ENCODE measurements at regions not wholly inside any gene's neighbourhood (a gene's known extent, or its start where the extent isn't known, plus 50 kb on each side); places are given as distances from the start of the nearest gene placed in this dataset.
"Not testable (repeated sequence)": the region's sequence is repeated elsewhere in the genome, so short reads cannot be mapped to it uniquely, and the experiment has no call there.

DNA sequence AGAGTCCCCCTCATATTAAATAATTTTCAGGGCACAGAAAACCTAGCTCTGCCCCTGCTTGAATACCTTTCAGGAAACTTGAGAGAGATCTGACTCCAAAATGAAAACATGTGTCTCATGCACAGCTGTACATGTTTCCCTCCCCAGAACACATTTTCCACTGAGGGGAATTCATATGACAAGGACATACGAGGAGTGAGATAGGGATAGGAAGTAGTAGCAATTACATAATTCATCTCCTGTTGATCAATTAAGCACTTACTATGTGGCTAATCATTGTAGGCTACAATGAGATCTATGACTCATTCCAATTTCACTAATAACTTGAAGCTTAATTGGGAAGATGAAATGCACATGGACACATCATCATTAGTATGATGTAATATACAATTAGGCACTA is 302.1 kb downstream of the PCDH11X start:
- in situ Hi-C loops (cut with MboI; ENCODE audit: low pct_unique_long_range_greater_than_20kb, low sequenced_read_pairs); DNase-seq: not testable (repeated sequence)

DNA sequence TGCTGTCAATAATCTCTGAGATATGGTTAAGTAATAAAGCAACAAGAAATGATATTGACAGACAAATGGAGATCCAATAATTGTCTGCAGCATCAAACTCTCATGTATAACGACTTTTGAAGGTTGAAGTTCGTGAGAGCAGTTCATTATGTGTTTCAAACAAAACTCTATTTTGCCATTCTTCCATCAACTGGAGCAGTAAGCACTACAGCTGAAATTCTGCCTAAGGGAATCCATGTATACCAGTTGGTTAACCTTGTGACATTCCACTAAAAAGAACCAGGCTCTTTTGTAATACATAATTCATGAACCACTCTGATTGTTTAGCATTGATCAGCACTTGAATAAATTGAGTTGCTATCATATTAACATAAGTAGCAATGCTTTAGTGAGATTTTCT is 311.6 kb downstream of the PCDH11X start:
- DNase-seq; in situ Hi-C loops (cut with MboI; ENCODE audit: low pct_unique_long_range_greater_than_20kb, low sequenced_read_pairs): not testable (repeated sequence)

DNA sequence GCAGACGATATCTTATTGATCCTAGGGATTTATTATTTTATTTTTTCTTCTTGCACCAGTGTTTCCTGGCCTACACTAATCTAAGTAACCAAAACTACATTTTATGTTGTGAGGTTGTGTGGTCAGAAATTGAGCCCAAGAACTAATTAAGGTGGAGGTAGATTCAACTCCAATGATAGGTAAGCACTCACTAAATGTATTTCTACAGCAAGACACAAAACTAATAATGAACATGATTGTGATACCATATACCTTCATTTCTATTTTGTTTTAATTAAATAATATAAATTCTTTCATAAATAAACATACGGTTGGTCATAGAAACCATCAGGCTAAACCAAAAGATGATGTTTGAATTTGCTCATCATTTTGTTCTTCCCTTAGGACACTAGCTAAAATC is 319.0 kb downstream of the PCDH11X start:
- in situ Hi-C loops (cut with MboI; ENCODE audit: low pct_unique_long_range_greater_than_20kb, low sequenced_read_pairs); DNase-seq: not testable (repeated sequence)

DNA sequence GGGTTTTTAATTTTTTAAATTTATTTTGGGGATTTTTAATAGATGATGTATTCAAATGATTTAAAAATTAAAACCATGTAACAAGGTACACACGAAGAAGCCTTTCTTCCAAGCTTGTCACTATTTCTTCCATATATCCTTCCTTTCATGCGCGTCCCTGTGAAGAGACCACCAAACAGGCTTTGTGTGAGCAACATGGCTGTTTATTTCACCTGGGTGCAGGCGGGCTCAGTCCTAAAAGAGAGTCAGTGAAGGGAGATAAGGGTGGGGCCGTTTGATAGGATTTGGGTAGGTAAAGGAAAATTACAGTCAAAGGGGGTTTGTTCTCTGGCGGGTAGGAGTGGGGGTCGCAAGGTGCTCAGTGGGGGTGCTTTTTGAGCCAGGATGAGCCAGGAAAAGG is 320.9 kb downstream of the PCDH11X start:
- in situ Hi-C loops (cut with MboI; ENCODE audit: low pct_unique_long_range_greater_than_20kb, low sequenced_read_pairs); DNase-seq: not testable (repeated sequence)

DNA sequence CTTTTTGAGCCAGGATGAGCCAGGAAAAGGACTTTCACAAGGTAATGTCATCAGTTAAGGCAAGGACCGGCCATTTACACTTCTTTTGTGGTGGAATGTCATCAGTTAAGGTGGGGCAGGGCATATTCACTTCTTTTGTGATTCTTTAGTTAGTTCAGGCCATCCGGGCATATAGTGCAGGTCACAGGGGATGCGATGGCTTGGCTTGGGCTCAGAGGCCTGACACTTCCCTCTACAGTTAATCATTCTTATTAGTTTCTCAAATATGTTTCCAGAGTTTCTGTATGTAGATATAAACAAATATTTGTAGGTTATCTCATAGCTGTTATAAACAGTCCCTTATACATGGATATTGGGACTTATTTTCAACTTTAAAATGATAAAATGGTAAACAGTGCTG is 326.5 kb downstream of the PCDH11X start:
- in situ Hi-C loops (cut with MboI; ENCODE audit: low pct_unique_long_range_greater_than_20kb, low sequenced_read_pairs); DNase-seq: not testable (repeated sequence)

DNA sequence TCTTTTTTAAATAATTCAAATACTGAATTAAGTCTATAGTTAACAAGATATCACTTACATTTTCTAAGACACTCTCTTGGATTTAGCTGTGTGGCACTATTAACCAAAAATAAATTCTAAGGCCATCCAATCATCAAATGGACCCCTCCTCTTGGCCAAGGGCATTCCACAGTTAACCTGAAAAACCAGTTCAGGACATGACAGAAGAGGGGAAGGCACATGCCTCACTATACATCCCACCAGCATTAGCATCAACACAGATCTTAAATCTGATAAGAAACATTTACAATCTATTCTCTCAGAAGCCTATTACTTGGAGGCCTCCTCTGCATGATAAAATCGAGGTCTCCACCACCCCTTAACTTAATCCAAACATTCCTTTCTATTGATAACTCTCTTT is 327.5 kb downstream of the PCDH11X start:
- in situ Hi-C loops (cut with MboI; ENCODE audit: low pct_unique_long_range_greater_than_20kb, low sequenced_read_pairs): not testable (repeated sequence)

DNA sequence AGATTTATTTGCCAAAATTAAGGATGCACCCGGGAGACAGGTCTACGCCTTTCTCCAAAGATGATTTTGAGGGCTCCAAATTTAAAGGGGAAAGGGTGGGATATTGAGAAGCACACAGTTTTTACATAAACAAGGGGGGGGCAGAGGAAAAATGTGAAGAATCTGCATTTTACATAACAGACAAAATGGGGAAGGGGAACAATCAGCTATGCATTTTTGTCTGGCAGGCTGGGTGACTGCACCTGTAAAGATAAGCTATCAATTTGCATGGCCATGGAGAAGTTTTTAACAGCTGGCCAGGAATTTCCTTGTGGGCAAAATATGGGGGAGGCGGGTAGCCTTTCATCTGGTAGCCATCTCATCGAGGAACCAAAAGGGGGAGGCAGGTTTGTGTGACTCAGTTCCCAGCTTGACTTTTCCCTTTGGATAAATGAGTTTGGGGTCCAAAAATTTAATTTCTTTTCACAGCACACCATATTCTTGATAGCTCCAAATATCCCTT is 331.3 kb downstream of the PCDH11X start:
- in situ Hi-C loops (cut with MboI; ENCODE audit: low pct_unique_long_range_greater_than_20kb, low sequenced_read_pairs); DNase-seq: not testable (repeated sequence)

More for the DNA sequence above, 327.5 kb downstream of the PCDH11X start:
- DNase-seq: not testable (repeated sequence)

DNA sequence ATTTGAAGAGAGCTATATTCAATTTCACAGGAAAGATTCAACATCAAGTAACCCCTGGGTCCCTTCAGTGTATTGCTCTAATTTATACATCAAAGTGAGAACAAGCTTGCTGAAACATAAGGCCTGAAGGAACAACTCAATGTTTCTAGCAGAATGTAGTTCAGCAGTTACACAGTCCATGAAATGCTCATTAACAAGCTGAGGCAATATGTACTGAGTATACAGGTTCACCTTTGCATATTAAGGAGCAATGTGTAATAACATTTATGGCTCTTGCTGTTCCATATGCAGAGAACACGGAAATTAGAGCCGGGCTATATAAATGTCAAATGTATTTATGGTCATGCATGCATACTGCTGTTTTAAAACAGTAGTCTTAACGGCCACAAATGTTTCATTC is 338.5 kb downstream of the PCDH11X start:
- in situ Hi-C loops (cut with MboI; ENCODE audit: low pct_unique_long_range_greater_than_20kb, low sequenced_read_pairs); DNase-seq: not testable (repeated sequence)

DNA sequence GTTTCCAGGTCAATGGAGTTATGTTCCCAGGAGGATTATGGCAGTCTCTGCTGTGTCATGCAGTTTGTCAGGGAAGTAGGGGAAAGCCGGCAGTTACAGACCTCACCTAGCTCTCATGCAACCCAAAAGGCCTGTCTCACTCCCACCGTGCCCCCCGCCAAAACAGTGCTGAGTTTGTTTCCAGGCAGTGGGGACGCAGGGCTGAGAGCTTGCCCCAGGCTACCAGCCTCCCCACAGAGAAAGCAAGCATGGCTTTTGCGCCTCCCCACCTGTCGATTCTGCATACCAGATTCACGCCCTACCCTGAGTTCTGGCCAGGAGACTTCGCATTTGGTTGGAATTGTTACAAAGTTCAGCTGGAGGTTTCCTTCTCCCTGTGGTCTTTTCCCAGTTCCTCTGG is 383.9 kb downstream of the PCDH11X start:
- in situ Hi-C loops (cut with MboI; ENCODE audit: low pct_unique_long_range_greater_than_20kb, low sequenced_read_pairs); DNase-seq: not testable (repeated sequence)

DNA sequence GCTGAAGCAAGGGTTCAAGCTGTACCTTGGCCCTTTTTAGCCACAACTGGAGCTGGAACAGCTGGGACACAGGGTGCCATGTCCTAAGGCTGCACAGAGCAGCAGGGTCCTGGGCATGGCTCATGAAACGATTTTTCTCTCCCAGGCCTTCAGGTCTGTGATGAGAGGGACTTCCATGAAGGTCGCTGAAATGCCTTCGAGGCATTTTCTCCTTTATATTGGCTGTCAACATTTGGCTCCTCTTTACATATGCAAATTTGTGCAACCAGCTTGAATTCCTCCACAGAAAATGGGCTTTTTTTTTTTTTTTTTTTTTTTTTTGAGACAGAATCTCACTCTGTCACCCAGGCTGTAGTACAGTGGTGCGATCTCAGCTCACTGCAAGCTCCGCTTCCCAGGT is 430.8 kb downstream of the PCDH11X start:
- in situ Hi-C loops (cut with MboI; ENCODE audit: low pct_unique_long_range_greater_than_20kb, low sequenced_read_pairs): no loop called here

DNA sequence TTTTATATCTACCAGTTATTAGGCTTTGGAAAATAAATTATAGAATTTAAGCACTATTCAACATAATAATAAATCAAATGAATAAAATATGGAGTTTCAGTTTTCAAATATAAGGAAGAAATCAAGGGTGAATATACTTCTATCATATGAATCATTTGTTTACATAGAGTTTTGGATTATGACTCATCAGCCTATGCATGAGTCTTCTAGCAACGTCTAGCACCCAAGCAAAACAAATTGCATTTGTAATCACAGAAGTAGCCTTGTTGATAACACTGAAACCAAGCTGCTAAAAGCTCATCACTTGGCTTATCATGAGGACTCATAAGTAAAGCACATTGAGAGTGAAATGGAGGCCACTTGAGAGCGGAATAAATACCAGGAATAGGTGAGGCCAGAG is 434.6 kb downstream of the PCDH11X start:
- in situ Hi-C loops (cut with MboI; ENCODE audit: low pct_unique_long_range_greater_than_20kb, low sequenced_read_pairs): no loop called here
- no peak for DNase-seq

More for the DNA sequence above, 430.8 kb downstream of the PCDH11X start:
- DNase-seq: no peak

DNA sequence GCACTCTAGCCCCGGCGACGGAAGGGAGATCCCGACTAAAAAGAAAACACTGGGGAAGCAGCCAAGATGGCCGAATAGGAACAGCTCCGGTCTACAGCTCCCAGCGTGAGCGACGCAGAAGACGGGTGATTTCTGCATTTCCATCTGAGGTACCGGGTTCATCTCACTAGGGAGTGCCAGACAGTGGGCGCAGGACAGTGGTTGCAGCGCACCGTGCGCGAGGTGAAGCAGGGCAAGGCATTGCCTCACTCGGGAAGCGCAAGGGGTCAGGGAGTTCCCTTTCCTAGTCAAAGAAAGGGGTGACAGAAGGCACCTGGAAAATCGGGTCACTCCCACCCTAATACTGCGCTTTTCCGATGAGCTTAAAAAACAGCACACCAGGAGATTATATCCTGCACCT is 435.8 kb downstream of the PCDH11X start:
- DNase-seq; in situ Hi-C loops (cut with MboI; ENCODE audit: low pct_unique_long_range_greater_than_20kb, low sequenced_read_pairs): not testable (repeated sequence)

DNA sequence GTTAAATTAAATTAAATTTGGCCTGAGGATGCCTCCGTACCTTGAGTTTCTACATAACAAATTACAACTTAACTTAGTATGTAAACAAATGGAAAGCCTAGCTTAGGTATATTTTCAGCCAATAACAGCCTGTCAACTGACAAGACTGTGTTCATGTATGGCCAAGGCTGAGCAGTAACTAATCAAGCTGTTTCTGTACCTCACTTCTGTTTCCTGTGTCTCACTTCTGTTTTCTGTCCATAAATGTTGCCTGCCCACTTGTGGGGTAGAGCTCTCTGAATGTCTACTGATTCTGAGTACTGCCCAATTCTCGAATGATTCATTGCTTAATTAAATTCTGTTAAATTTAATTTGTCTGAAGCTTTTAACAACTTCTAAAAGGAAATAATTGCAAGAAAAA is 445.2 kb downstream of the PCDH11X start:
- no peak for DNase-seq
- in situ Hi-C loops (cut with MboI; ENCODE audit: low pct_unique_long_range_greater_than_20kb, low sequenced_read_pairs): no loop called here

DNA sequence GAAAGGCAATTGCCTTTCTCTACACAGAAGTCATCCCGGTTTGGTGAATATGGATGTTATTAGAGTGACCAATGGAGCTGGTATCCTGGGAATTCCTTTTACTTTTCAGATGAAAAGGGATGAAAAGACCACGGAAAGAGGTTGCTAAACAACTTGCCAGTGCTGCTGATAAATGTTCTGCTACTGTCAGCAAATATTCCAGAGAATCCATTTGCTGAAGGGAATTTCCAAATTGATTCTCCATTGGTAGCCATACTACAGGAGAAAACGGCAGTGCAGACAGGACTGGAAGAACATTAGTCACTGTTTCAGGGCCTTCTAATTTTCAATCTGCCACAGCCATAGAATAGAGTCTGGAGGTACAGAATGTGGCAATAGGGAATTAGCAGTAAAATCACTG is 451.5 kb downstream of the PCDH11X start:
- in situ Hi-C loops (cut with MboI; ENCODE audit: low pct_unique_long_range_greater_than_20kb, low sequenced_read_pairs): no loop called here
- DNase-seq: no peak

DNA sequence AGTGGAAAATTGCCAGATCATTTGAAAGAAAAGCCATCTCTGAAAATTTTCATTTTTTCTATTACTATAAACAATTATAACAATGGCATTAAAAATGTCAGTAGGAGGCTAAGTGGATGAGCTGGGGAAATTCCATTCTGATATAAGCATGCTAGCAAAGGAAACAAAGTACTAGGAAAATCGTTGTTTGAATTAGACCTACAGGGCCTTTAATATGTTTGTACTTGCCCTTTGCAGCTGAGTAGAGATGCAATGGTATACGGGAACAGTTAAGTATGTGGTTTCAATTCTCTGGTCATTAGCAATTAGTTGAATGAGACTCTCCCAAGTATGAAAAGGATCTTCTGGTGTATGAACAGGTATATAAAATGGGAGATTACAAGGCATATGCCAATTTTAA is 452.2 kb downstream of the PCDH11X start:
- in situ Hi-C loops (cut with MboI; ENCODE audit: low pct_unique_long_range_greater_than_20kb, low sequenced_read_pairs): no loop called here
- no peak for DNase-seq

DNA sequence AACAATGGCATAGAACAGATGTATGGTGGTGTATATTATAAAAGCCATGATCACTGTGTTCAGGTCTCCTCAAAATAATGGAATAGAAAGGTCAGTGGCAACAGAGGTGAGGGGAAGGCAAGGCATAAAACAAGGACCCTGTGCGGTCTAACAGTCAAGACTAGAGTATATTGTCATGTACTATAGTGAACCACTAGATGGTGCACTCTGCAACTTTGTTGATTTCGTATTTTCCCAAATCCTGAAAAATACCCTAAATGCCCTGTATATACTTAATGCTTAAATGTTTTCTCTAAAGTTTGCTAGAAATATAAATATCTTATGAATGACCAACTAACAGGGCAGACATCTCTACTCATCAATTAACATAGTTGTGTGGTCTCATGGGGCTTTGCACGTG is 453.0 kb downstream of the PCDH11X start:
- in situ Hi-C loops (cut with MboI; ENCODE audit: low pct_unique_long_range_greater_than_20kb, low sequenced_read_pairs): no loop called here
- DNase-seq: peak; percentile 23

DNA sequence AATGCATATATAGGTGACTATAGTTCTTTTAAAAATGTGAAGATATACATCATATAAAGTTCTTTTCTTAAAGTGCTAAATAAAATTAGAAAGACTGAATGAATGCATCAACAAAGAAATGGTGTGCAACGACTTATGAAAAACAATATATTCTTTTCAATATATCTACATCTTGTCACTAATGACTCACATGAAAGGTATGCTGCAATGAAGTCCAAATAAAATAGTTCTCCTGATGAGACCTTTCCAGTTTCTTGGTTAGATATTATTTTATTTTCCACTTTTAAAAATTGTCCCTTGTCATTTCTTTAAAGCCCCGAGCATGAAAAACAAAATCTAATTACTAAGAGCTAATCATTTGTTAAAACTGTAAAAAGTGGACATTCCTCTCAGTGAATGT is 462.1 kb downstream of the PCDH11X start:
- DNase-seq: no peak
- in situ Hi-C loops (cut with MboI; ENCODE audit: low pct_unique_long_range_greater_than_20kb, low sequenced_read_pairs): no loop called here

DNA sequence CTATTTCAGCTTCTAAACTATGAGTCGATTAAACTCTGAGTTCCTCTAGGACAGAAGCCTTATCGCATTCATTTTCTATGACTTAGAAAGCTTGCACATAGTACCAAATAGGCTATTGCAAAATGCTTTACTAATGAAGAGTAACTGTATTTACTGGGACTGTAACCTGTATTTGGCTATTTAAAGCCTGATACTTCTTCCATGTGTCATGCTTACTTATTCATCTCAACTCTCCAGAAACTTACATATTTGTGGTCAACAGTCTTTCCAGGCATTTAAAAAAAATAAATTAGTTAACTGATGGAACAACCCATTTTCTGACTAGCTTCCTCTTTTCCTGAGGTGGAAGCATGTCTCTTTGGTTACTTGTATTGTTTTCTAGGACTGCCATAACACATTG is 467.9 kb downstream of the PCDH11X start:
- in situ Hi-C loops (cut with MboI; ENCODE audit: low pct_unique_long_range_greater_than_20kb, low sequenced_read_pairs): no loop called here

DNA sequence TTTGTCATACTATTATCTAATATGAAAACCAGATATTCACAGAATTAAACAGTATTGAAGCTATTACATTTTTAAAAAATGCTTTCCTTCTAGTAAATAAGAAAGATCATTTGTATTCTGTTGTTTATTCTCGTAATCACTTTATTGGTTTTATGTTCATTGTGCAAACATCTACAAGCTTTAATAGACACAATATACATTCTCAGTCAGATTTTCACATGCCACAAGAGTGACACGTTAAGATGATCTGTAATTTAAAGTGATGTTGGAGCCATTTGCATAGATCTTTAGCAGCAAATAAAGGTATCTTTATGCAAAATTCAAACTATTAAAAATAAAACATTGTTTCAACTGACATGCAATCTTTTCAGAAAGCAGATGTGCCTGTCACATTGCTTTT is 469.9 kb downstream of the PCDH11X start:
- in situ Hi-C loops (cut with MboI; ENCODE audit: low pct_unique_long_range_greater_than_20kb, low sequenced_read_pairs): no loop called here
- DNase-seq: no peak

More for the DNA sequence above, 467.9 kb downstream of the PCDH11X start:
- no peak for DNase-seq

DNA sequence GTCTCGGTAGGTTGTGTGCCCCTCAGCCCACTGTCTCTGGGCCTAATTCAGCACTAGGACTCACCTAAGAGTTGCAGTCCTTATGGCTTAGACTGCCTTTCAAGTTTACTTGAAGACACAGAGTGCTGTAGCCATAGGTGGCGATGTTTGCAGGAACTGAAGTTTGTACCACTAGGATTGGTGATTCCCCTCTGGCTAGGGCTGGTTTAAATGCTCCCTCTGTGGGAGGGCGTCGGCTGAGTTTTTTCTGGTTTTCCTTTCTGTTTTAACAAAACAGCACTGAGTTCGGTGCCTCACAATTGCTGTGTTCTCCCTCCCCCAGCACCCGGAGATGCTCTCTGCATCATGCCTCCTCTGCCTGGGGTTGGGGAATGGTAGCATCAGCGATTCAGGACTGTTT is 480.9 kb downstream of the PCDH11X start:
- in situ Hi-C loops (cut with MboI; ENCODE audit: low pct_unique_long_range_greater_than_20kb, low sequenced_read_pairs): no loop called here
- no peak for DNase-seq

DNA sequence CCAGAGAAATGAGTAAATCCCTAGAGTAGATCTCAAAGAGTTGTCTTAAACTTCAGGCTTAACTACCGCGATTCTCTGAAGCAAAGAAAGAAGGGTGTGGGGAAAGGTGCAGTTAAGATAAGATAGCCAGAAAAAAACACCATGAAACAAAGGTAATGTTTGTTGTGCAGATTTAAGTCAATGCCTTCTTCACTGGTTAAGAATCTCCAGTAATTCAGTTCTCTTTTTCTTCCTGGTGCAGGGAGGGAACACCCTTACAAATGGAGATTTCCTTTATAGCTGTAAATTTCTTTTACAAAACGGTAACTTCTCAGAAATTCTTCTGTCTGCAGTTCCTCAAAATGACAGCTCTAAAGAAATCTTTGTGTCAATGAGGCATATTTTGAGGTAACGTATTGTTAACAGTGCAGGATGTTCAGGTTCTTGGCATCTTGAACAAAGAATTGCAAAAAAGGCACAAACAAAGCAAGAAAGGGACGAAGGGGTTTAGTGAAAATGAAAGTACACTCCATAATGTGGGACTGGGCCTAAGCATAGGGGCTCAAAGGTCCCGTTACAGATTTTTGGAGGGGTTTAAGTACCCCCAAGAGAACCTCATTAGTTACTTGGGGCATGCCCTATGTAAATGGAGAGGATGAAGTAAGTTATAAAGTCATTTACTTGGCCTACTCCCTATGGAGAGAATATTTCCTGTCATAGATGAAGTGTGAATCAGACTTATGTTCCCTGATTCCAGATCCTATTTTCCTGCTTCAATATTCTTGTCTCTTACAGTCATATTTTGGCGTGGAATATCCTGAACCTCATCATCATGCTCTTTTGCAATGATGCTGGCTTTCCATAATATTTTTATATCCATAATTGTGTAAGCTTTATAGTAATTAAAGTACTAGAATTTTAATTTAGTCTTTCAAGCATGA is 492.0 kb downstream of the PCDH11X start:
- in situ Hi-C loops (cut with MboI; ENCODE audit: low pct_unique_long_range_greater_than_20kb, low sequenced_read_pairs): no loop called here
- DNase-seq: no peak

Measured in KBM-7 (cell line).